ENCODE measurements at regions not wholly inside any gene's neighbourhood (a gene's known extent, or its start where the extent isn't known, plus 50 kb on each side); places are given as distances from the start of the nearest gene placed in this dataset.

DNA sequence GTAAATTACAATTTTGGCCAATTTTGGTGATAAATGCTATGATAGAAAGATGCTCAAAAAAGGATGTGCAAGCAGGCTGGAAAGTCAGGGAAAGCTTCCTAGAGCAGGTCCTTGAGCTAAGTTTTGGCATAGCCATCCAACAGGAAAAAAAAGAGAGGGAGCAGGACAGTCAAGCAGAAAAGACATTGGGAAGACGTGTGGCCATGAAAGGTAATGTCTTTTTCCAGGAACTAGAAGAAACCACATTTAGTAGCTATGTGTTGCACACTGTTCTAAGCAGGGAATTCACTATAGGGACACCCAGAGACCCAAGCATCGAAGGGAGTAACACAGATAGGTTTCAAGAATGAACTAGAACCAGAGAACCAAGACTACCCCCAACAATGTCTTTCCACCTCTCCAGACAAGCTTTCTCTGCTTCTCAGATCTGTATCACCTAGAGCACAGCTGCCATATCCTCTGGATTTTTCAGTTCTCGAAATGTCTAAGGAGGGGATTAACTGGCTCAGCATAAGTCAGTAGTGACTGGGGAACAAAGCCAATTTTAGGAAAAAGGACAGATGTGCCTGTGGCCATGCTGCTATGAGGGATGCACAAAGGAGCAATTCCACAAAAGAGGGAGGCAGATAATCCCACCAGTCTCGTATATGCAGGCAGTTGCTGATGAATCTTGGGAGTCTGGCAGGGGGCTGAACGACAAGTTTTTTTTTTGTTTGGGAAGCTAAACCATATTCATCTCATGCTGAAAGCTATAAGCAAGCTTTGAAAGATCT, 97.1 kb upstream of the DAB1 start:
- H3K4me3 ChIP-seq (ENCODE audit: low read length in 3 of 3), result no peak overlapping the region
- no peak for DNase-seq
- H3K9me3 ChIP-seq (ENCODE audit: control insufficient read depth in 2 of 3, insufficient read depth in 1 of 3, low read length in 3 of 3), result no peaks in the 10 kb centered on the region
- H3K27me3 ChIP-seq (ENCODE audit: control insufficient read depth, insufficient read depth, low read length), result no peaks in the 10 kb centered on the region
- no peak overlapping the region for H3K27ac ChIP-seq (ENCODE audit: low read depth in 2 of 2, low read length in 2 of 2)
- H3K36me3 ChIP-seq (ENCODE audit: control insufficient read depth in 2 of 3, insufficient read depth in 3 of 3, low read length in 3 of 3), result no peaks in the 10 kb centered on the region
- intact Hi-C loops (cut with DNase I), result no loop called here
- FAIRE-seq, result no peak
- no peaks in the 10 kb centered on the region for H3K4me1 ChIP-seq (ENCODE audit: control insufficient read depth in 2 of 3, insufficient read depth in 2 of 3, low read depth in 1 of 3, low read length in 3 of 3)
- TF ChIP-seq, protein P1, sequence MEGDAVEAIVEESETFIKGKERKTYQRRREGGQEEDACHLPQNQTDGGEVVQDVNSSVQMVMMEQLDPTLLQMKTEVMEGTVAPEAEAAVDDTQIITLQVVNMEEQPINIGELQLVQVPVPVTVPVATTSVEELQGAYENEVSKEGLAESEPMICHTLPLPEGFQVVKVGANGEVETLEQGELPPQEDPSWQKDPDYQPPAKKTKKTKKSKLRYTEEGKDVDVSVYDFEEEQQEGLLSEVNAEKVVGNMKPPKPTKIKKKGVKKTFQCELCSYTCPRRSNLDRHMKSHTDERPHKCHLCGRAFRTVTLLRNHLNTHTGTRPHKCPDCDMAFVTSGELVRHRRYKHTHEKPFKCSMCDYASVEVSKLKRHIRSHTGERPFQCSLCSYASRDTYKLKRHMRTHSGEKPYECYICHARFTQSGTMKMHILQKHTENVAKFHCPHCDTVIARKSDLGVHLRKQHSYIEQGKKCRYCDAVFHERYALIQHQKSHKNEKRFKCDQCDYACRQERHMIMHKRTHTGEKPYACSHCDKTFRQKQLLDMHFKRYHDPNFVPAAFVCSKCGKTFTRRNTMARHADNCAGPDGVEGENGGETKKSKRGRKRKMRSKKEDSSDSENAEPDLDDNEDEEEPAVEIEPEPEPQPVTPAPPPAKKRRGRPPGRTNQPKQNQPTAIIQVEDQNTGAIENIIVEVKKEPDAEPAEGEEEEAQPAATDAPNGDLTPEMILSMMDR (IDR thresholded peaks at IDR 0.05; ENCODE audit: borderline replicate concordance, extremely low read depth, insufficient read depth), result no peak
- H3K9ac ChIP-seq (ENCODE audit: low read length in 3 of 3), result no peak overlapping the region

DNA sequence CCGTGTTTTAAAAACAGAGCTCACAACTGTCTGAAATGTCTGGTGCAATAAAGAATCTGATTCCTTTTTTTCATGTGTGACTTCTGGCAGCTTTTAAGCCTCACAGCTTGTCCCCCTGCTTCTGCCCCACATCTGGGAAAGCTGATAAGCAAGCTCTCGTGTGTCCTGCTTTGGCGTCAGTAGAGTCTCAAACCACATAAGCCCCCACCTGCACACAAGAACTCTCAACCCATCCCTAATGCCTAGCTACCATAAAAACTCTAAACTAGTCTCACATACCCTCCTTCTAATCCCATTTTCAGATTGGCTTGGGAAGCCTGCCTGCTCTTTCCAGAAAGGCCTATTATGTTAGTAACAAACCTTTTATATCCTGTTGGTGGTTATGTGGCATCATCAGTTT, 94.6 kb upstream of the DAB1 start:
- Histone ChIP-seq H3K9me3 (ENCODE audit: control insufficient read depth in 2 of 3, insufficient read depth in 1 of 3, low read length in 3 of 3) (no peaks in the 10 kb centered on the region), H3K36me3 (ENCODE audit: control insufficient read depth in 2 of 3, insufficient read depth in 3 of 3, low read length in 3 of 3) (no peaks in the 10 kb centered on the region), H3K4me3 (ENCODE audit: low read length in 3 of 3) (no peak overlapping the region), H3K27ac (ENCODE audit: low read depth in 2 of 2, low read length in 2 of 2) (no peak overlapping the region), H3K4me1 (ENCODE audit: control insufficient read depth in 2 of 3, insufficient read depth in 2 of 3, low read depth in 1 of 3, low read length in 3 of 3) (no peaks in the 10 kb centered on the region), H3K27me3 (ENCODE audit: control insufficient read depth, insufficient read depth, low read length) (no peaks in the 10 kb centered on the region), H3K9ac (ENCODE audit: low read length in 3 of 3) (no peak overlapping the region)
- intact Hi-C loops (cut with DNase I), result no loop called here
- TF ChIP-seq, protein P1 (IDR thresholded peaks at IDR 0.05; ENCODE audit: borderline replicate concordance, extremely low read depth, insufficient read depth), result no peak
- FAIRE-seq, result no peak
- DNase-seq, result no peak

DNA sequence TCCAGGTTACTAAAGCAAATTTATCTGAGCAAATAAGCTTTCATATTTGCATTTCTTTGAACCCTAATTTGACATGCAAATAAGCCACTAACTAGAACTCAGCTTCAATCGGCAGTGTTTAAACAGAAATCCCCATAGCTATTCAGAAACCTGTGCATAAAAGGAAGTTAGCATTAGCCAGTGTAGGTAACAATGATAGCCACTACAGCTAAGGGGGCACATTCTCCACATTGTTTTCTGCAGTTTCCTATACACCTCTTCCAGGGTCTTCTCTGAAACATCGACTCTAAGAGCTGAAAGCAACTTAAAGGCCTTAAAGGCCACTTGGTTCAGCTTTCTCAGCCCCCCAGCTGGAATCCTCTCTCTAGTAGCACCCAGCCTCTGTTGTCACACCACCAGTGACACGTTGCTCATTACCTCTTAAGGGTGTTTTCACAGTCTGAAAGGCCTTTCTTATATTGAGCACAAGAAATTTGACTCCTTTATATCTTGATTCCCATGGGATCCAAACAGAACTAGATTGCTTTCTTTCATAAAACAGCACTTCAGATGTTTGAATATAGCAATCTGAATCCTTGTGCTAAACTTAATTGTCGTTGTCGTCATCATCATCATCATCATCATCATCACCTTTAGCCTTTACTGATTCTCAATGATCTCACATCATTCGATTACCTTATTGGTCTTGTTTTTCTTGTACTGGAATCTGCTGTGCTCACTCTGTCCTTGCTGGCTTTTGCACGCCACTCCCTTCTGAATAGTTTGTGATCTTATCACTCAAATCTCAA, 93.9 kb upstream of the DAB1 start:
- intact Hi-C loops (cut with DNase I), result no loop called here

More for the DNA sequence above, 93.9 kb upstream of the DAB1 start:
- Histone ChIP-seq H3K27ac (ENCODE audit: low read depth in 2 of 2, low read length in 2 of 2) (no peak overlapping the region), H3K27me3 (ENCODE audit: control insufficient read depth, insufficient read depth, low read length) (no peaks in the 10 kb centered on the region), H3K36me3 (ENCODE audit: control insufficient read depth in 2 of 3, insufficient read depth in 3 of 3, low read length in 3 of 3) (no peaks in the 10 kb centered on the region), H3K4me3 (ENCODE audit: low read length in 3 of 3) (no peak overlapping the region), H3K9ac (ENCODE audit: low read length in 3 of 3) (no peak overlapping the region), H3K4me1 (ENCODE audit: control insufficient read depth in 2 of 3, insufficient read depth in 2 of 3, low read depth in 1 of 3, low read length in 3 of 3) (no peaks in the 10 kb centered on the region), H3K9me3 (ENCODE audit: control insufficient read depth in 2 of 3, insufficient read depth in 1 of 3, low read length in 3 of 3) (no peaks in the 10 kb centered on the region)
- no peak for DNase-seq
- no peak for FAIRE-seq
- TF ChIP-seq, protein P1 (IDR thresholded peaks at IDR 0.05; ENCODE audit: borderline replicate concordance, extremely low read depth, insufficient read depth), result no peak
